ENCODE measurements at regions not wholly inside any gene's neighbourhood (a gene's known extent, or its start where the extent isn't known, plus 50 kb on each side); places are given as distances from the start of the nearest gene placed in this dataset.

DNA sequence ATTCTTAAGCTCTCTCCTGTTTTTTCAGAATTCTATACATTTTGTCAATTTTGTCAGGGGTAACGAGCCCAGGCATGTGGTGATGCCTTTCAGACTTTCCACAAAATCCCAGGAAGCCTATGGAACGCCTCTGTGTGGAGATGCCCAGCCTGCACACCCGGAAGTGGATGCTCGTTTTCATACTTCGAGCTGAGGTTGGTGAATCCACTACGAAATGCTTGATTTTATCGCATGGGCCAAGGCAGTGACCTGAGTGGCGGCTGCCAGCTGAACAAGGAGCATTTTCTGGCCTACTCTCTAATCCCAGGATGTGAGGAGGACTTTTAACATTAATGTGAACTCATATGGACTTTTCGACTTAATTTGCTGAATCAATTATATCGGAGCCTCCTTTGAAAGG is 426.7 kb upstream of the B3GAT1 start:
- TF ChIP-seq, protein P1, sequence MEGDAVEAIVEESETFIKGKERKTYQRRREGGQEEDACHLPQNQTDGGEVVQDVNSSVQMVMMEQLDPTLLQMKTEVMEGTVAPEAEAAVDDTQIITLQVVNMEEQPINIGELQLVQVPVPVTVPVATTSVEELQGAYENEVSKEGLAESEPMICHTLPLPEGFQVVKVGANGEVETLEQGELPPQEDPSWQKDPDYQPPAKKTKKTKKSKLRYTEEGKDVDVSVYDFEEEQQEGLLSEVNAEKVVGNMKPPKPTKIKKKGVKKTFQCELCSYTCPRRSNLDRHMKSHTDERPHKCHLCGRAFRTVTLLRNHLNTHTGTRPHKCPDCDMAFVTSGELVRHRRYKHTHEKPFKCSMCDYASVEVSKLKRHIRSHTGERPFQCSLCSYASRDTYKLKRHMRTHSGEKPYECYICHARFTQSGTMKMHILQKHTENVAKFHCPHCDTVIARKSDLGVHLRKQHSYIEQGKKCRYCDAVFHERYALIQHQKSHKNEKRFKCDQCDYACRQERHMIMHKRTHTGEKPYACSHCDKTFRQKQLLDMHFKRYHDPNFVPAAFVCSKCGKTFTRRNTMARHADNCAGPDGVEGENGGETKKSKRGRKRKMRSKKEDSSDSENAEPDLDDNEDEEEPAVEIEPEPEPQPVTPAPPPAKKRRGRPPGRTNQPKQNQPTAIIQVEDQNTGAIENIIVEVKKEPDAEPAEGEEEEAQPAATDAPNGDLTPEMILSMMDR (tag by site-specific recombination; IDR thresholded peaks at IDR 0.05): no peak
- TF ChIP-seq, protein P2, sequence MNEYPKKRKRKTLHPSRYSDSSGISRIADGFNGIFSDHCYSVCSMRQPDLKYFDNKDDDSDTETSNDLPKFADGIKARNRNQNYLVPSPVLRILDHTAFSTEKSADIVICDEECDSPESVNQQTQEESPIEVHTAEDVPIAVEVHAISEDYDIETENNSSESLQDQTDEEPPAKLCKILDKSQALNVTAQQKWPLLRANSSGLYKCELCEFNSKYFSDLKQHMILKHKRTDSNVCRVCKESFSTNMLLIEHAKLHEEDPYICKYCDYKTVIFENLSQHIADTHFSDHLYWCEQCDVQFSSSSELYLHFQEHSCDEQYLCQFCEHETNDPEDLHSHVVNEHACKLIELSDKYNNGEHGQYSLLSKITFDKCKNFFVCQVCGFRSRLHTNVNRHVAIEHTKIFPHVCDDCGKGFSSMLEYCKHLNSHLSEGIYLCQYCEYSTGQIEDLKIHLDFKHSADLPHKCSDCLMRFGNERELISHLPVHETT (tag by site-specific recombination; IDR thresholded peaks at IDR 0.05): no peak
- TF ChIP-seq ZNF433 (tag by site-specific recombination; IDR thresholded peaks at IDR 0.05; ENCODE audit: low read depth): no peak
- no peak for TF ChIP-seq ZNF843 (tag by site-specific recombination; IDR thresholded peaks at IDR 0.05)
- TF ChIP-seq ZEB2 (tag by site-specific recombination; IDR thresholded peaks at IDR 0.05): no peak
- TF ChIP-seq, protein P3, sequence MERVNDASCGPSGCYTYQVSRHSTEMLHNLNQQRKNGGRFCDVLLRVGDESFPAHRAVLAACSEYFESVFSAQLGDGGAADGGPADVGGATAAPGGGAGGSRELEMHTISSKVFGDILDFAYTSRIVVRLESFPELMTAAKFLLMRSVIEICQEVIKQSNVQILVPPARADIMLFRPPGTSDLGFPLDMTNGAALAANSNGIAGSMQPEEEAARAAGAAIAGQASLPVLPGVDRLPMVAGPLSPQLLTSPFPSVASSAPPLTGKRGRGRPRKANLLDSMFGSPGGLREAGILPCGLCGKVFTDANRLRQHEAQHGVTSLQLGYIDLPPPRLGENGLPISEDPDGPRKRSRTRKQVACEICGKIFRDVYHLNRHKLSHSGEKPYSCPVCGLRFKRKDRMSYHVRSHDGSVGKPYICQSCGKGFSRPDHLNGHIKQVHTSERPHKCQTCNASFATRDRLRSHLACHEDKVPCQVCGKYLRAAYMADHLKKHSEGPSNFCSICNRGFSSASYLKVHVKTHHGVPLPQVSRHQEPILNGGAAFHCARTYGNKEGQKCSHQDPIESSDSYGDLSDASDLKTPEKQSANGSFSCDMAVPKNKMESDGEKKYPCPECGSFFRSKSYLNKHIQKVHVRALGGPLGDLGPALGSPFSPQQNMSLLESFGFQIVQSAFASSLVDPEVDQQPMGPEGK (tag by site-specific recombination; IDR thresholded peaks at IDR 0.05): no peak
- TF ChIP-seq ZNF677 (tag by site-specific recombination; IDR thresholded peaks at IDR 0.05): no peak
- no peak for TF ChIP-seq KLF9 (tag by site-specific recombination; IDR thresholded peaks at IDR 0.05; ENCODE audit: low read depth)
- TF ChIP-seq, protein P4, sequence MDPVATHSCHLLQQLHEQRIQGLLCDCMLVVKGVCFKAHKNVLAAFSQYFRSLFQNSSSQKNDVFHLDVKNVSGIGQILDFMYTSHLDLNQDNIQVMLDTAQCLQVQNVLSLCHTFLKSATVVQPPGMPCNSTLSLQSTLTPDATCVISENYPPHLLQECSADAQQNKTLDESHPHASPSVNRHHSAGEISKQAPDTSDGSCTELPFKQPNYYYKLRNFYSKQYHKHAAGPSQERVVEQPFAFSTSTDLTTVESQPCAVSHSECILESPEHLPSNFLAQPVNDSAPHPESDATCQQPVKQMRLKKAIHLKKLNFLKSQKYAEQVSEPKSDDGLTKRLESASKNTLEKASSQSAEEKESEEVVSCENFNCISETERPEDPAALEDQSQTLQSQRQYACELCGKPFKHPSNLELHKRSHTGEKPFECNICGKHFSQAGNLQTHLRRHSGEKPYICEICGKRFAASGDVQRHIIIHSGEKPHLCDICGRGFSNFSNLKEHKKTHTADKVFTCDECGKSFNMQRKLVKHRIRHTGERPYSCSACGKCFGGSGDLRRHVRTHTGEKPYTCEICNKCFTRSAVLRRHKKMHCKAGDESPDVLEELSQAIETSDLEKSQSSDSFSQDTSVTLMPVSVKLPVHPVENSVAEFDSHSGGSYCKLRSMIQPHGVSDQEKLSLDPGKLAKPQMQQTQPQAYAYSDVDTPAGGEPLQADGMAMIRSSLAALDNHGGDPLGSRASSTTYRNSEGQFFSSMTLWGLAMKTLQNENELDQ (tag by site-specific recombination; IDR thresholded peaks at IDR 0.05; ENCODE audit: low read depth): no peak
- TF ChIP-seq OVOL3 (tag by site-specific recombination; IDR thresholded peaks at IDR 0.05): no peak
- TF ChIP-seq ZNF248 (tag by site-specific recombination; IDR thresholded peaks at IDR 0.05): no peak

Measured in HEK293 (cell line).